LHCN-M2 (cell line): ENCODE measurements at regions not wholly inside any gene's neighbourhood (a gene's known extent, or its start where the extent isn't known, plus 50 kb on each side); places are given as distances from the start of the nearest gene placed in this dataset.
"Not testable (repeated sequence)": the region's sequence is repeated elsewhere in the genome, so short reads cannot be mapped to it uniquely, and the experiment has no call there.

Experiments used
- DNase-seq: peaks from one replicate; pipeline ENCODE4 v3.0.0-alpha.2; 2012; ENCODE audit warnings: low read depth

GRCh38 chr14:19241451-19241850 lies 192.7 kb downstream of the POTEG start:
- DNase-seq = not testable (repeated sequence)

DNA sequence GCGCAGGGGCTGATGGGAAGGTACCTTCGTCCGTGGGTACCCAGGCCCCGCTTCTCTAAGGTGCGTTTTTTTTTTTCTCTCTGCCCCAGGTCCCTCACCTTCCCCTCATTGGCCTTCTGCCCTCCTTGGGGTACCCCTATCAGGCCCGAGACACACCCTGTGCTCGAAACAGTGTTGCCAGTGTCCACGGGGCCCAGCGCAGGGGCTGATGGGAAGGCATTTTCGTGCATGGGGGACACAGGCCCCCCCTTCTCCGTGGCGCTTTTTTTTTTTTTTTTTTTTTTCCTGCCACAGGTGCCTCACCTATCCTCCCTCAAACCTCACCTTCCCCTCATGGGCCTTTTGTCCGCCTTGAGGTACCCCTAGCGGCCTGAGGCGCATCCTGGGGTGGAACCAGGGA lies 191.6 kb downstream of the POTEG start:
- not testable (repeated sequence) for DNase-seq

DNA sequence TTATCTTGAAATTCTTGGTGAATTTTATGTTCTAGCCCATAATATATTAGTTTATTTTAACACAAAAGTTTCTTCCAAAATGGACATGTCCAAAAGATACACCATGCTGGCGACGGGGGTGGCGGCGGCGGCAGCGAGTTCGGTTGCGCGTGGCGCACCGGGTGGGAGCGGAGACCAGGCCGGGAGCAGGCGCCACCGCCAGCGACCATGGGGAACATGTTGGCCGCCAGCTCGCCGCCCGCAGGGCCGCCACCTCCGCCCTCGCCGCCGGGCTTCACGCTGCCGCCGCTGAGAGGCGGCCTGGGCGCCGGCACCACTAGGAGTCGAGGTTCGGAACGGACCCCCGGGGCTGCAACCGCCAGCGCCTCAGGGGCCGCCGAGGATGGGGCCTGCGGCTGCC lies 167.2 kb downstream of the POTEG start:
- not testable (repeated sequence) for DNase-seq

- DNase-seq = not testable (repeated sequence)
Observed at GRCh38 chr14:19267636-19268035, 166.5 kb downstream of the POTEG start.

- not testable (repeated sequence) for DNase-seq
Observed at GRCh38 chr14:19268047-19268627, 166.0 kb downstream of the POTEG start.

GRCh38 chr14:19272235-19272634 lies 161.9 kb downstream of the POTEG start:
- DNase-seq = not testable (repeated sequence)

DNA sequence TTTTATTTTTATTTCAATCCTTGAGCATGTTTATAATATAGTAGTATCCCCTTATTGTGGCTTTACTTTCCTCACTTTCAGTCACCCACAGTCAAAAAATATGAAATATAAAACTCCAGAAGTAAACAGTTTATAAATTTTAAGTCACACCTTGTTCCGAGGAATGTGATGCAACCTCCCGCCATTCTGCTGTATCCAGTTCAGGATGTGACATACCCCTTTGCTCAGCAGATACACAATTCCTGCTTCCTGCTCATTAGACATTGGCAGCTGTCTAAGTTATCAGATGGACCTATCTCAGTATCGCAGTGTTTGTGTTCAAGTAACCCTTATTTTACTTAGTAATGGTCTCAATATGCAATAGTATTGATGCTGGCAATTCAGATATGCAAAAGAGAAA lies 144.5 kb downstream of the POTEG start:
- DNase-seq = peak; percentile 19

DNA sequence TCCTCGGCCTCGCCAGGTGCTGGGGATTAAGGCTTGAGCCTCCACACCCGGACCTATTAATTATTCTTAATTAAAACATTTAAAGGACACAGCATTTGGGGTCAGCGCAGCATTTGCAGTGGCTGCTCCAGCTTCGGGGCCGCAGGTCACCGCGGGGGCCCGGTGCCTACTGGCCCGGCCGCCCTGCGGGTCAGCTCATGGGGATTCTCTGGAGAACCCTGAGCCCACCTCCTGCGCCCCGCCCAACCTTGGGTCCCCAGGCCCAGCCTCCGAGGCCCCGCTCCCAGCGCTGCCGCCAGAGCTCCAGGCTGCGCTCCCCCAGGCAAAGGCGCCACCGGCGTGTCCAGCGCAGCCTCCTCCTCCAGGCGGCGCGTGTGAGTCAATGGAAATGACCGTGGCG lies 133.9 kb downstream of the POTEG start:
- not testable (repeated sequence) for DNase-seq

GRCh38 chr14:19300838-19301237 lies 133.3 kb downstream of the POTEG start:
- not testable (repeated sequence) for DNase-seq

- not testable (repeated sequence) for DNase-seq
Observed at GRCh38 chr14:19303844-19304243, 130.3 kb downstream of the POTEG start.

DNA sequence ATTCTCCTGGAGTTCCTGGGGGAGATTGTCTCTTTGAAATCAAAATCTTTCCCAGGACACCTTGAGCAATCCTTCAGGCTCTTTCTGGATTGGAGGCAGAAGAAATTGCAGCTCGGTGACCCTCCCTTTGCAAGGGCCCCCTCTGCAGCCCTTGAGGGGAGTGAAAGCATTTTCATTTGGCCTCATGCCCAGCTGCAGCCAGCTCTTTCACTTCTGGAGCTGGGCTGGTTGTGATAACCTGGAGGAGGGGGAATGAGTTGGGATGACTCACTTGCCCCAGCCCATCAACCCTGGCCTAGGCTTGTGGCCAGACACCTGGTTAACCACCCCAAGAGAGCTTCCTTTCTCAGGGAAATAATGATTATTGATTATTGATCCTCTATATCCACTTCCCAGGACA lies 129.7 kb downstream of the POTEG start:
- DNase-seq = not testable (repeated sequence)

DNA sequence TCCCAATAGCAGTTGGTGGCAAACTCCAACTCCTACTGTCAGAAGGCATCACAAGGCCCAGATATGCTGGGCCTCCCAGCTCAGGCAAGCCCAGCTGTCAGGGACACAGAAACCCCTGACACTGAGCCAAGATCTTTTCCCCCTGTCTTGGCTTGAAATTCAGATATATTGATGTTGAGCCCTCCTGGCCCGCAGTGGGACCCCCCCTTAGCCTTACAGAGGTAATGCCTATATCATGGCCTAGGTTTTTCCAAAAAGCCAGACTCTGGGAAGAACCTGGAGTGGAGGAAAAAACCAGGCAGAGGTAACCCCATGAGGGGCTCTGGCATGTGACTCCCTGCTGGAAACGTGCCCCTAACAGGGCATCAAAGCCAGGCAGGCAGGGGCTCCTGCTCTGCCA lies 129.2 kb downstream of the POTEG start:
- DNase-seq = not testable (repeated sequence)

DNA sequence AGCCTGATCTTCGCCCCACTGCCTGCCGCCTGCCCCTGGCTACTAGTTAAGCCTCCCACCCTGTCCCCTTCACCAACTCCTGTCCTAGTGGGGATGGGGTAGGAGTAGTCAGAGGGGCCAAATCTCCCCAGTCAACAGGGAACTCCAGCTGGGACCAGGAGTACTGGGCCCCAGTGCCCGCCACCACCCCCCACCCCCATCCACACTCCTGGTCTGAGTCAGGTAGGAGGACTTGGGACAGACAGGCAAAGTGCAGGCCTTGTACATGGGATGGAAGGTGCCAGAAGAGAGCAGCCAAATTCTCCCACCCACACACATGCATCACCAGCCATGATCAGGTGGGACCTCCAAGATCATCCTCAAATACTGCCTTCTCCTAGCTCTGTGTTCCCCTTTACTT lies 128.4 kb downstream of the POTEG start:
- not testable (repeated sequence) for DNase-seq

GRCh38 chr14:19306405-19306804 lies 127.7 kb downstream of the POTEG start:
- not testable (repeated sequence) for DNase-seq

- not testable (repeated sequence) for DNase-seq
Observed at GRCh38 chr14:19311023-19311422, 123.1 kb downstream of the POTEG start.

- not testable (repeated sequence) for DNase-seq
Observed at GRCh38 chr14:19330678-19331077, 103.5 kb downstream of the POTEG start.

- DNase-seq = not testable (repeated sequence)
Observed at GRCh38 chr14:19337232-19338059, 96.7 kb downstream of the POTEG start.

- DNase-seq = not testable (repeated sequence)
Observed at GRCh38 chr14:19338060-19338372, 96.1 kb downstream of the POTEG start.

GRCh38 chr14:19340976-19341375 lies 93.2 kb downstream of the POTEG start:
- DNase-seq = not testable (repeated sequence)

DNA sequence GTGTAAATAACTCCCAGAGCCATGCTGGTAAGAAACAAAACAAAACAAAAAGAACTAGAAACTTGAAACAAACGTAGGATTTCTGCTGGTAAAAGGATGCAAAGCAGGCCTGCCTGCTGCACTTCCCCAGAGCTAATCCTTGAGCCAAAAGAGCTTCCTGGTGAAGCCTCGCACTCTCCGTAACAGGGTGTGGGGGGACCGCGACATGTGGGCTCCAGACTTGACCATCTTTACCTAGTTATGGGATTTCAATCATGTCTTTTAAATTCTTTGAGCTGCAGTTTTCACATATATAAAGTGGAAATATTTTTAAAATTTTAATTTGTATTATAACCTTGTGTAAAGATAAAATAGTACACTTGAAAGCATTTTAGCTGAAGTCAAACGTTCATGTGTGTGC lies 92.5 kb downstream of the POTEG start:
- DNase-seq = not testable (repeated sequence)

DNA sequence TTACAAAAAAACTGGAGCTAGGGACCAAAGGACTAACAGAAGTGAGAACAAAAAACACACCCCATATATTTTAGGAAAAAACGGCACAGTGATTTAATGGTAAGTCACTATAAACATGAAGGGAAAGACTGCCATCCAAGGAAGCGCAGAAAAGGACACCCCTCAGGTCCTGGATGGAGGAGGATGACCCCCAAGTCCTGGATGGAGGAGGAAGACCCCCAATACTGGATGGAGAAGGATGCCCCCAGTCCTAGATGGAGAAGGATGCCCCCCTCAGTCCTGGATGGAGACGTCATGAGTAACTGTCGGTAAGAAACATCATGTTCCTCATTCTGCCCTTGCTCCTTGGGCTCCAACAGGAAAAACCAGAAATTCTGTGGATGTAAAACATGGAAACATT lies 89.9 kb downstream of the POTEG start:
- not testable (repeated sequence) for DNase-seq

- DNase-seq = not testable (repeated sequence)
Observed at GRCh38 chr14:19344689-19345088, 89.5 kb downstream of the POTEG start.

- DNase-seq = not testable (repeated sequence)
Observed at GRCh38 chr14:19345298-19345911, 88.7 kb downstream of the POTEG start.
